Vagina (tissue), 2 donors: ENCODE measurements at regions not wholly inside any gene's neighbourhood (a gene's known extent, or its start where the extent isn't known, plus 50 kb on each side); places are given as distances from the start of the nearest gene placed in this dataset.

Experiments
- DNase-seq, 2 donors: peaks; one replicate each; pipeline ENCODE4 v3.0.0-alpha.2; 2017; ENCODE audit errors: extremely low spot score in 2 of 2
- H3K27ac ChIP-seq: fragments of 200-600 bp; sonication (generic); one replicate; pipeline ENCODE4 v1.5.1; 2019
- H3K27me3 ChIP-seq: fragments of 200-600 bp; sonication (generic); one replicate; pipeline ENCODE4 v1.5.1; 2019
- H3K36me3 ChIP-seq, 2 donors: fragments of 200-600 bp; sonication (generic); one replicate each; pipeline ENCODE4 v1.5.1; 2017 to 2019
- H3K4me1 ChIP-seq: fragments of 200-600 bp; sonication (generic); one replicate; pipeline ENCODE4 v1.5.1; 2019
- H3K4me3 ChIP-seq, 2 donors: fragments of 200-600 bp; sonication (generic); 1 replicate in 1 of 2; 2 replicates in 1 of 2; pipeline ENCODE4 v1.5.1; 2016 to 2019
- H3K9me3 ChIP-seq: fragments of 200-600 bp; sonication (generic); one replicate; pipeline ENCODE4 v1.5.1; 2019
- CTCF ChIP-seq, 3 experiments: fragments of 450-650 bp in 2 of 3; fragments of 200-600 bp in 1 of 3; sonication (generic) in 1 of 3; IDR thresholded peaks; one replicate each; pipeline ENCODE4 v1.5.1; 2017 to 2019; ENCODE audit warnings: antibody characterized with exemption in 3 of 3, mild to moderate bottlenecking in 2 of 3, moderate library complexity in 2 of 3
- POLR2A ChIP-seq, 2 donors: fragments of 450-650 bp; IDR thresholded peaks; one replicate each; pipeline ENCODE4 v1.6.1; 2017; ENCODE audit warnings: antibody characterized with exemption in 2 of 2, mild to moderate bottlenecking in 2 of 2, moderate library complexity in 2 of 2
- POLR2AphosphoS5 ChIP-seq, 2 donors: sonication (generic); formaldehyde crosslinking; IDR thresholded peaks; one replicate each; pipeline ENCODE4 v1.9.0; 2017; ENCODE audit warnings: antibody characterized with exemption in 2 of 2, mild to moderate bottlenecking in 2 of 2, low read depth in 1 of 2; ENCODE audit not compliant: insufficient read depth in 1 of 2
- intact Hi-C: fragments of 100-400 bp; cut with DNase I; formaldehyde crosslinking; loops from one replicate; pipeline ENCODE4 v1.15.1; 2023

GRCh38 chr1:218698141-218698540 lies 353.0 kb downstream of the TGFB2 start:
- Histone ChIP-seq H3K27me3 (no peaks in the 10 kb centered on the region), H3K4me3 (no peak overlapping the region), H3K9me3 (no peaks in the 10 kb centered on the region), H3K4me1 (peaks cover 9% of the 10 kb centered on the region), H3K27ac (no peak overlapping the region), H3K36me3 (no peaks in the 10 kb centered on the region)
- no peak for TF ChIP-seq CTCF (IDR thresholded peaks at IDR 0.05)
- TF ChIP-seq POLR2A (IDR thresholded peaks at IDR 0.05) = no peak
- no peak for TF ChIP-seq POLR2AphosphoS5 (IDR thresholded peaks at IDR 0.05; ENCODE audit: insufficient read depth in 1 of 2, low read depth in 1 of 2)
- intact Hi-C loops = no loop called here
- no peak for DNase-seq

GRCh38 chr1:218699421-218699820 lies 354.3 kb downstream of the TGFB2 start:
- TF ChIP-seq CTCF (IDR thresholded peaks at IDR 0.05) (no peak), POLR2AphosphoS5 (IDR thresholded peaks at IDR 0.05; ENCODE audit: insufficient read depth in 1 of 2, low read depth in 1 of 2) (no peak)
- Histone ChIP-seq H3K9me3 (no peaks in the 10 kb centered on the region), H3K27ac (no peak overlapping the region), H3K4me1 (peaks cover 9% of the 10 kb centered on the region), H3K27me3 (no peaks in the 10 kb centered on the region), H3K4me3 (no peak overlapping the region), H3K36me3 (no peaks in the 10 kb centered on the region)
- DNase-seq = no peak
- intact Hi-C loops = no loop called here

- intact Hi-C loops = no loop called here
- no peak overlapping the region for H3K27ac ChIP-seq
- no peaks in the 10 kb centered on the region for H3K27me3 ChIP-seq
- TF ChIP-seq CTCF (IDR thresholded peaks at IDR 0.05) (no peak), POLR2AphosphoS5 (IDR thresholded peaks at IDR 0.05; ENCODE audit: insufficient read depth in 1 of 2, low read depth in 1 of 2) (no peak), POLR2A (IDR thresholded peaks at IDR 0.05) (no peak)
- no peak overlapping the region for H3K4me3 ChIP-seq
- no peaks in the 10 kb centered on the region for H3K9me3 ChIP-seq
- DNase-seq = no peak
- H3K4me1 ChIP-seq = peaks cover 6% of the 10 kb centered on the region
- H3K36me3 ChIP-seq = no peaks in the 10 kb centered on the region
Measured at GRCh38 chr1:218699865-218700264, 354.7 kb downstream of the TGFB2 start.

- TF ChIP-seq POLR2A (IDR thresholded peaks at IDR 0.05) (no peak), CTCF (IDR thresholded peaks at IDR 0.05) (no peak), POLR2AphosphoS5 (IDR thresholded peaks at IDR 0.05; ENCODE audit: insufficient read depth in 1 of 2, low read depth in 1 of 2) (no peak)
- intact Hi-C loops = no loop called here
Measured at GRCh38 chr1:218700666-218701065, 355.5 kb downstream of the TGFB2 start.

GRCh38 chr1:218701131-218701530 lies 356.0 kb downstream of the TGFB2 start:
- H3K27ac ChIP-seq = no peak overlapping the region
- no peaks in the 10 kb centered on the region for H3K9me3 ChIP-seq
- H3K36me3 ChIP-seq = no peaks in the 10 kb centered on the region
- H3K4me3 ChIP-seq = no peak overlapping the region
- intact Hi-C loops = no loop called here
- DNase-seq = no peak
- H3K4me1 ChIP-seq = no peaks in the 10 kb centered on the region
- no peak for TF ChIP-seq POLR2A (IDR thresholded peaks at IDR 0.05)
- TF ChIP-seq CTCF (IDR thresholded peaks at IDR 0.05) = no peak
- no peak for TF ChIP-seq POLR2AphosphoS5 (IDR thresholded peaks at IDR 0.05; ENCODE audit: insufficient read depth in 1 of 2, low read depth in 1 of 2)
- H3K27me3 ChIP-seq = no peaks in the 10 kb centered on the region

More at GRCh38 chr1:218700666-218701065, 355.5 kb downstream of the TGFB2 start:
- Histone ChIP-seq H3K27me3 (no peaks in the 10 kb centered on the region), H3K4me1 (no peaks in the 10 kb centered on the region), H3K36me3 (no peaks in the 10 kb centered on the region), H3K4me3 (no peak overlapping the region), H3K27ac (no peak overlapping the region), H3K9me3 (no peaks in the 10 kb centered on the region)
- no peak for DNase-seq
